ENCODE measurements at regions not wholly inside any gene's neighbourhood (a gene's known extent, or its start where the extent isn't known, plus 50 kb on each side); places are given as distances from the start of the nearest gene placed in this dataset.

- TF ChIP-seq CTCF (IDR thresholded peaks at IDR 0.05; ENCODE audit: low read depth, low read length, poor library complexity, severe bottlenecking) (no peak), EZH2phosphoT487 (IDR thresholded peaks at IDR 0.05; ENCODE audit: borderline replicate concordance, low read length) (no peak)
- Histone ChIP-seq H4K20me1 (ENCODE audit: control insufficient read depth, insufficient read depth, low read depth, low read length) (no peaks in the 10 kb centered on the region), H3K27me3 (ENCODE audit: control insufficient read depth, low read length) (no peaks in the 10 kb centered on the region), H3K36me3 (ENCODE audit: control insufficient read depth, low read length) (no peaks in the 10 kb centered on the region), H3K9me2 (replicated peaks; ENCODE audit: control insufficient read depth, low read length) (no peaks in the 10 kb centered on the region), H3F3A (ENCODE audit: control insufficient read depth, insufficient read depth) (no peaks in the 10 kb centered on the region), H3K4me1 (ENCODE audit: control insufficient read depth, low read length) (no peaks in the 10 kb centered on the region), H3K27ac (ENCODE audit: low read depth, low read length) (no peak overlapping the region), H3K4me3 (ENCODE audit: low read length) (no peak overlapping the region), H3K4me2 (ENCODE audit: low read length) (no peak overlapping the region), H3K9me3 (ENCODE audit: control insufficient read depth, insufficient read depth, low read length) (no peaks in the 10 kb centered on the region), H3K79me2 (ENCODE audit: control insufficient read depth, low read length) (no peaks in the 10 kb centered on the region)
Measured at GRCh38 chr15:95663156-95664100, 667.1 kb upstream of the NR2F2 start.

- Histone ChIP-seq H3K27me3 (ENCODE audit: control insufficient read depth, low read length) (no peaks in the 10 kb centered on the region), H3K4me2 (ENCODE audit: low read length) (no peak overlapping the region)
Measured at GRCh38 chr15:95664450-95664849, 666.0 kb upstream of the NR2F2 start.

GRCh38 chr15:95669146-95669922 lies 661.2 kb upstream of the NR2F2 start:
- Histone ChIP-seq H4K20me1 (ENCODE audit: control insufficient read depth, insufficient read depth, low read depth, low read length) (no peaks in the 10 kb centered on the region), H3F3A (ENCODE audit: control insufficient read depth, insufficient read depth) (no peaks in the 10 kb centered on the region), H3K9me2 (replicated peaks; ENCODE audit: control insufficient read depth, low read length) (no peaks in the 10 kb centered on the region), H3K36me3 (ENCODE audit: control insufficient read depth, low read length) (no peaks in the 10 kb centered on the region), H3K4me1 (ENCODE audit: control insufficient read depth, low read length) (no peaks in the 10 kb centered on the region), H3K4me2 (ENCODE audit: low read length) (no peak overlapping the region), H3K9me3 (ENCODE audit: control insufficient read depth, insufficient read depth, low read length) (no peaks in the 10 kb centered on the region), H3K27ac (ENCODE audit: low read depth, low read length) (no peak overlapping the region), H3K79me2 (ENCODE audit: control insufficient read depth, low read length) (no peaks in the 10 kb centered on the region), H3K4me3 (ENCODE audit: low read length) (no peak overlapping the region), H3K27me3 (ENCODE audit: control insufficient read depth, low read length) (no peaks in the 10 kb centered on the region)
- TF ChIP-seq CTCF (IDR thresholded peaks at IDR 0.05; ENCODE audit: low read depth, low read length, poor library complexity, severe bottlenecking) (no peak), EZH2phosphoT487 (IDR thresholded peaks at IDR 0.05; ENCODE audit: borderline replicate concordance, low read length) (no peak)

More at GRCh38 chr15:95664450-95664849, 666.0 kb upstream of the NR2F2 start:
- H3K9me2 ChIP-seq (replicated peaks; ENCODE audit: control insufficient read depth, low read length), result no peaks in the 10 kb centered on the region
- no peak overlapping the region for H3K27ac ChIP-seq (ENCODE audit: low read depth, low read length)
- no peaks in the 10 kb centered on the region for H4K20me1 ChIP-seq (ENCODE audit: control insufficient read depth, insufficient read depth, low read depth, low read length)
- no peaks in the 10 kb centered on the region for H3K4me1 ChIP-seq (ENCODE audit: control insufficient read depth, low read length)
- no peaks in the 10 kb centered on the region for H3K36me3 ChIP-seq (ENCODE audit: control insufficient read depth, low read length)
- H3K4me3 ChIP-seq (ENCODE audit: low read length), result no peak overlapping the region
- no peaks in the 10 kb centered on the region for H3K79me2 ChIP-seq (ENCODE audit: control insufficient read depth, low read length)
- TF ChIP-seq EZH2phosphoT487 (IDR thresholded peaks at IDR 0.05; ENCODE audit: borderline replicate concordance, low read length) (no peak), CTCF (IDR thresholded peaks at IDR 0.05; ENCODE audit: low read depth, low read length, poor library complexity, severe bottlenecking) (no peak)
- no peaks in the 10 kb centered on the region for H3F3A ChIP-seq (ENCODE audit: control insufficient read depth, insufficient read depth)
- no peaks in the 10 kb centered on the region for H3K9me3 ChIP-seq (ENCODE audit: control insufficient read depth, insufficient read depth, low read length)

All from DOHH2 (cell line).